ENCODE measurements at regions not wholly inside any gene's neighbourhood (a gene's known extent, or its start where the extent isn't known, plus 50 kb on each side); places are given as distances from the start of the nearest gene placed in this dataset.

GRCh38 chr1:223056802-223057201 is 86.2 kb downstream of the TLR5 start:
- dilution Hi-C loops (cut with MboI; ENCODE audit: extremely low pct_ligation_motif_present, low sequenced_read_pairs): no loop called here
- Histone ChIP-seq H3K36me3 (ENCODE audit: control insufficient read depth in 2 of 2, extremely low read depth in 1 of 2, insufficient read depth in 2 of 2, low read length in 2 of 2) (no peaks in the 10 kb centered on the region), H3K9ac (ENCODE audit: control insufficient read depth, extremely low read depth, insufficient read depth, low read length) (no peak overlapping the region), H3K27me3 (ENCODE audit: control insufficient read depth, extremely low read depth, insufficient read depth, low read length) (peaks cover 3% of the 10 kb centered on the region), H3K9me1 (ENCODE audit: control insufficient read depth, extremely low read depth, insufficient read depth, low read length) (no peaks in the 10 kb centered on the region), H3K9me3 (ENCODE audit: control insufficient read depth, low read depth, low read length) (no peaks in the 10 kb centered on the region), H3K4me3 (ENCODE audit: control insufficient read depth in 2 of 3, extremely low read depth in 1 of 3, insufficient read depth in 2 of 3, low read depth in 1 of 3, low read length in 3 of 3) (no peak overlapping the region), H4K20me1 (ENCODE audit: control insufficient read depth, extremely low read depth, insufficient read depth, low read length) (no peaks in the 10 kb centered on the region), H2AFZ (ENCODE audit: control insufficient read depth, low read length) (no peak overlapping the region), H3K4me1 (ENCODE audit: control insufficient read depth, extremely low read depth, insufficient read depth, low read length) (no peaks in the 10 kb centered on the region), H3K27ac (ENCODE audit: control insufficient read depth, insufficient read depth, low read length) (no peak overlapping the region), H3K4me2 (ENCODE audit: control insufficient read depth, extremely low read depth, insufficient read depth, low read depth, low read length) (no peak overlapping the region), H3K79me2 (ENCODE audit: control insufficient read depth, insufficient read depth, low read length) (no peaks in the 10 kb centered on the region)
- TF ChIP-seq CTCF (optimal IDR thresholded peaks at IDR 0.05 in 1 of 3, IDR thresholded peaks at IDR 0.05 in 1 of 3, conservative IDR thresholded peaks at IDR 0.05 in 1 of 3; ENCODE audit: extremely low read depth in 1 of 3, insufficient read depth in 2 of 3, low read length in 3 of 3): no peak
- no peak for TF ChIP-seq EZH2 (IDR thresholded peaks at IDR 0.05; ENCODE audit: low read length)
- DNase-seq (ENCODE audit: low read depth, low spot score): no peak
- FAIRE-seq: no peak

GRCh38 chr1:223057569-223058093 is 85.4 kb downstream of the TLR5 start:
- Histone ChIP-seq H3K4me3 (ENCODE audit: control insufficient read depth in 2 of 3, extremely low read depth in 1 of 3, insufficient read depth in 2 of 3, low read depth in 1 of 3, low read length in 3 of 3) (no peak overlapping the region), H4K20me1 (ENCODE audit: control insufficient read depth, extremely low read depth, insufficient read depth, low read length) (no peaks in the 10 kb centered on the region), H3K9me1 (ENCODE audit: control insufficient read depth, extremely low read depth, insufficient read depth, low read length) (no peaks in the 10 kb centered on the region), H3K4me2 (ENCODE audit: control insufficient read depth, extremely low read depth, insufficient read depth, low read depth, low read length) (no peak overlapping the region), H3K4me1 (ENCODE audit: control insufficient read depth, extremely low read depth, insufficient read depth, low read length) (no peaks in the 10 kb centered on the region), H3K27ac (ENCODE audit: control insufficient read depth, insufficient read depth, low read length) (no peak overlapping the region), H3K9ac (ENCODE audit: control insufficient read depth, extremely low read depth, insufficient read depth, low read length) (no peak overlapping the region), H3K9me3 (ENCODE audit: control insufficient read depth, low read depth, low read length) (no peaks in the 10 kb centered on the region), H3K79me2 (ENCODE audit: control insufficient read depth, insufficient read depth, low read length) (no peaks in the 10 kb centered on the region), H3K27me3 (ENCODE audit: control insufficient read depth, extremely low read depth, insufficient read depth, low read length) (peaks cover under 1% of the 10 kb centered on the region), H3K36me3 (ENCODE audit: control insufficient read depth in 2 of 2, extremely low read depth in 1 of 2, insufficient read depth in 2 of 2, low read length in 2 of 2) (no peaks in the 10 kb centered on the region), H2AFZ (ENCODE audit: control insufficient read depth, low read length) (no peak overlapping the region)
- TF ChIP-seq CTCF (optimal IDR thresholded peaks at IDR 0.05 in 1 of 3, IDR thresholded peaks at IDR 0.05 in 1 of 3, conservative IDR thresholded peaks at IDR 0.05 in 1 of 3; ENCODE audit: extremely low read depth in 1 of 3, insufficient read depth in 2 of 3, low read length in 3 of 3): no peak
- TF ChIP-seq EZH2 (IDR thresholded peaks at IDR 0.05; ENCODE audit: low read length): no peak
- dilution Hi-C loops (cut with MboI; ENCODE audit: extremely low pct_ligation_motif_present, low sequenced_read_pairs): no loop called here
- FAIRE-seq (no peak), DNase-seq (ENCODE audit: low read depth, low spot score) (no peak)

Small RNA genes lying in the stretch of these regions (small RNA-seq; reads per million reads assigned to genes)
- 0 reads per million in 3 experiments for gene NDUFB1P2 (ENCODE audit: insufficient read length in 3 of 3, low read depth in 3 of 3, low replicate concordance in 1 of 3)

Measured in keratinocyte (primary cell).